Naive B cell (primary cell): ENCODE measurements at regions not wholly inside any gene's neighbourhood (a gene's known extent, or its start where the extent isn't known, plus 50 kb on each side); places are given as distances from the start of the nearest gene placed in this dataset.
"Not testable (repeated sequence)": the region's sequence is repeated elsewhere in the genome, so short reads cannot be mapped to it uniquely, and the experiment has no call there.

Experiments used
- ATAC-seq, 2 donors: fragments of 150-1000 bp; cut with Tn5 transposase; 2 replicates each; pipeline ENCODE4 v1.10.0; 2021; ENCODE audit warnings: low read depth in 2 of 2, mild to moderate bottlenecking in 2 of 2, moderate library complexity in 2 of 2
- DNase-seq: peaks from one replicate; pipeline ENCODE4 v3.0.0; 2022
- H3K27ac Mint-ChIP-seq, 6 donors: one replicate each; pipeline ENCODE4 v1.8.0; 2020 to 2022; ENCODE audit warnings: mild to moderate bottlenecking in 6 of 6, mixed read lengths in 6 of 6, moderate library complexity in 5 of 6, inconsistent platforms in 2 of 6
- H3K27me3 Mint-ChIP-seq, 3 donors: one replicate each; pipeline ENCODE4 v1.8.0; 2021 to 2022; ENCODE audit warnings: mixed read lengths in 3 of 3, mild to moderate bottlenecking in 1 of 3
- H3K36me3 Mint-ChIP-seq, 2 donors: one replicate each; pipeline ENCODE4 v1.8.0; 2020 to 2022; ENCODE audit warnings: mixed read lengths in 2 of 2, inconsistent platforms in 1 of 2, mild to moderate bottlenecking in 1 of 2
- H3K4me1 Mint-ChIP-seq, 3 donors: one replicate each; pipeline ENCODE4 v1.8.0; 2020 to 2022; ENCODE audit warnings: mixed read lengths in 3 of 3, inconsistent platforms in 1 of 3, mild to moderate bottlenecking in 1 of 3, moderate library complexity in 1 of 3
- H3K4me3 Mint-ChIP-seq, 8 donors: one replicate each; pipeline ENCODE4 v1.8.0; 2020 to 2022; ENCODE audit warnings: mild to moderate bottlenecking in 8 of 8, mixed read lengths in 8 of 8, moderate library complexity in 8 of 8, inconsistent platforms in 2 of 8
- H3K9me3 Mint-ChIP-seq, 7 donors: one replicate each; pipeline ENCODE4 v1.8.0; 2020 to 2022; ENCODE audit warnings: mixed read lengths in 7 of 7, mild to moderate bottlenecking in 5 of 7, inconsistent platforms in 2 of 7, moderate library complexity in 1 of 7

DNA sequence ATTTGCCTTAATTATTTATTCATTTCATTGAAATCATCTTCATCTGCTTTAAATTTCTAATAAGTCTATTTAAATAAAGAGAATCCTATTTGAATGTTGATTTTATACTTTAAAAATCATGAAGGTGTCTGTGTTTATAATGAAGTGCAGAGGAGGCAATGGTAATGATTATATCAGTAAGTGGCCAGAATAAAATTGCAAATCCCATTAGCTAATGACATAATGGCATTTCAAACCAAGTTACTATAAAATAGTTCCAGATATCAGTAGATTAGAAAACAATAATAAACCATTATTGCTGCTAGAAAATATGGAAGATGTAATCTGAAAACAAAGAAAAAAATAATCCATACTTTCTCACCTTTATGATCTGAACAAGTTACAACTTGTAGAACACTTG, 647.8 kb upstream of the KLHL1 start:
- no peaks in the 10 kb centered on the region for H3K36me3 Mint-ChIP-seq
- no peaks in the 10 kb centered on the region for H3K4me1 Mint-ChIP-seq
- ATAC-seq (no peak), DNase-seq (no peak)
- H3K4me3 Mint-ChIP-seq: no peak overlapping the region
- H3K27ac Mint-ChIP-seq: no peak overlapping the region
- peaks cover 0 to 1% (median 0%) of the 10 kb centered on the region in 7 donors for H3K9me3 Mint-ChIP-seq
- H3K27me3 Mint-ChIP-seq: no peaks in the 10 kb centered on the region

- no peak for ATAC-seq
- no peak overlapping the region for H3K27ac Mint-ChIP-seq
- no peaks in the 10 kb centered on the region for H3K4me1 Mint-ChIP-seq
- H3K4me3 Mint-ChIP-seq: no peak overlapping the region
- H3K9me3 Mint-ChIP-seq: peaks cover 0 to 1% (median 0%) of the 10 kb centered on the region in 7 donors
- no peaks in the 10 kb centered on the region for H3K27me3 Mint-ChIP-seq
- no peaks in the 10 kb centered on the region for H3K36me3 Mint-ChIP-seq
- DNase-seq: no peak
These were observed 647.2 kb upstream of the KLHL1 start for GRCh38 chr13:70755456-70755855.

DNA sequence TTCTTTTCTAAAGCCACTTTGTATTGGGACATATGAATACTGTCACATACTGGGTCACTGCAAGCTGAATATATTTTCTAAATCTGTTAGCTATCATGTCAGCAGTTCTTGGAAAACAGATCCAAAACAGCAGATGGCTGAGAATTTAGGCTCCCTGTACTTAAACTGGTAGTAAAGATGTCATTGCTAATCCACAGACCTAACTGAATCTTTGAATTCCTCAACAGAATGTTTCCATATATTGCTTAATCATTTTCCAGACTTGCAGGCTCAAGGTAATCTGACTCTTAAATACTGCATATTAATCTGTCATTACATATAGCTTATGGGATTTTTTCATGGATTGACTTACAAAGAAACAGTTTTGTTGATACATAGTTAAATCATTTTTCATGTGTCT, 639.0 kb upstream of the KLHL1 start:
- Mint-ChIP-seq H3K4me1 (no peaks in the 10 kb centered on the region), H3K9me3 (peaks cover 0 to 4% (median 0%) of the 10 kb centered on the region in 7 donors), H3K36me3 (no peaks in the 10 kb centered on the region), H3K27me3 (no peaks in the 10 kb centered on the region), H3K27ac (no peak overlapping the region), H3K4me3 (no peak overlapping the region)
- no peak for DNase-seq
- ATAC-seq: no peak

GRCh38 chr13:70746469-70746868, 638.2 kb upstream of the KLHL1 start:
- not testable (repeated sequence) for ATAC-seq, H3K9me3 Mint-ChIP-seq, H3K27ac Mint-ChIP-seq, H3K36me3 Mint-ChIP-seq, H3K27me3 Mint-ChIP-seq, H3K4me3 Mint-ChIP-seq, DNase-seq, H3K4me1 Mint-ChIP-seq

GRCh38 chr13:70736622-70737317, 628.5 kb upstream of the KLHL1 start:
- Mint-ChIP-seq H3K9me3 (peaks cover 0 to 2% (median 0%) of the 10 kb centered on the region in 7 donors), H3K4me3 (no peak overlapping the region), H3K27ac (no peak overlapping the region), H3K4me1 (no peaks in the 10 kb centered on the region), H3K27me3 (no peaks in the 10 kb centered on the region), H3K36me3 (no peaks in the 10 kb centered on the region)
- no peak for DNase-seq
- ATAC-seq: no peak

GRCh38 chr13:70732611-70733010, 624.4 kb upstream of the KLHL1 start:
- Mint-ChIP-seq H3K27ac (no peak overlapping the region), H3K36me3 (no peaks in the 10 kb centered on the region), H3K27me3 (no peaks in the 10 kb centered on the region), H3K4me3 (no peak overlapping the region), H3K4me1 (no peaks in the 10 kb centered on the region), H3K9me3 (peaks cover 0 to 2% (median 0%) of the 10 kb centered on the region in 7 donors)
- no peak for ATAC-seq
- no peak for DNase-seq

- DNase-seq (no peak), ATAC-seq (no peak)
- Mint-ChIP-seq H3K27ac (no peak overlapping the region), H3K4me3 (no peak overlapping the region), H3K9me3 (peaks cover 0 to 2% (median 0%) of the 10 kb centered on the region in 7 donors), H3K36me3 (no peaks in the 10 kb centered on the region), H3K27me3 (no peaks in the 10 kb centered on the region), H3K4me1 (no peaks in the 10 kb centered on the region)
These were observed 621.1 kb upstream of the KLHL1 start for GRCh38 chr13:70729369-70729768.

DNA sequence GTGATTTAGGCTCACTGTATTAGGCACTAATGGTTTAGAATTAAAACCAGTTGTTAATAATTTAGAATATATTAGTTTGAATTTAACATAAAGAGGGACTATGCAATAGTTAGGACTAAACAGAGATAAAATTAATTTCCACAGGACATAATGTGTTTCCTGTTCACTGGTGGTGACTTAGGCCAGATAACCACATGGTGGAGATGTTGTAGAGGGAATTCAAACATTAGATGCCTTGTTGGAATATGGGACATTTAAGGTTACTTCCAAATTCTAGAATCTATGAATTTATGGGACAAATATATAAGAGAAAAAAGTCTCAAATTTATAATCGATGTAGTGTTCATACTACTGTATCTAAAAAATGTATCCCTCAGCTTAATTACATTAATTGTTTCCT, 615.5 kb upstream of the KLHL1 start:
- H3K4me3 Mint-ChIP-seq: no peak overlapping the region
- no peaks in the 10 kb centered on the region for H3K9me3 Mint-ChIP-seq
- ATAC-seq (no peak), DNase-seq (no peak)
- H3K27ac Mint-ChIP-seq: no peak overlapping the region
- H3K36me3 Mint-ChIP-seq: no peaks in the 10 kb centered on the region
- no peaks in the 10 kb centered on the region for H3K27me3 Mint-ChIP-seq
- H3K4me1 Mint-ChIP-seq: no peaks in the 10 kb centered on the region

DNA sequence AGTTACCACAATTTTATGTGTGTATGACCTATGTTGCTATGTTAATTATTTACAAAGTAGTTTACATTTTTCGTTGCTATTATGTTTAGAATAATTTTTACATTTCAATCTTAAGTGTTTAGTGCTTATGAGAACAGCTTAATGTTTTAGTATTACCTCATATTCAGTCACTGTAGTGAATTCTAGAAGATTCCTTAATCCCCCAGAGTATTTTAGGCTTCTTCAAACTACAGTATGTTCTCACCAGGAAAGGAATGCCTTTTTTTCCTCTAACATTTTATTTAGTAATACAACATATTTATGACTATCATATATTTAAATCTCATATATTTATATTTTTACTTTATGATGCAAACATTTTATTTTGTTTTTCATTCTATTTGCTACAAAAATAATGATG, 612.1 kb upstream of the KLHL1 start:
- DNase-seq (no peak), ATAC-seq (no peak)
- Mint-ChIP-seq H3K27ac (no peak overlapping the region), H3K27me3 (no peaks in the 10 kb centered on the region), H3K4me3 (no peak overlapping the region), H3K4me1 (no peaks in the 10 kb centered on the region), H3K36me3 (no peaks in the 10 kb centered on the region), H3K9me3 (peaks cover 0 to 8% (median under 1%) of the 10 kb centered on the region in 7 donors)

- no peaks in the 10 kb centered on the region for H3K36me3 Mint-ChIP-seq
- peaks cover 0 to 8% (median 2%) of the 10 kb centered on the region in 7 donors for H3K9me3 Mint-ChIP-seq
- no peaks in the 10 kb centered on the region for H3K27me3 Mint-ChIP-seq
- ATAC-seq: no peak
- H3K4me3 Mint-ChIP-seq: no peak overlapping the region
- DNase-seq: no peak
- H3K27ac Mint-ChIP-seq: no peak overlapping the region
- H3K4me1 Mint-ChIP-seq: no peaks in the 10 kb centered on the region
These were observed 606.7 kb upstream of the KLHL1 start for GRCh38 chr13:70714993-70715392.

- Mint-ChIP-seq H3K4me3 (no peak overlapping the region), H3K27me3 (no peaks in the 10 kb centered on the region), H3K9me3 (peaks cover 0 to 5% (median 0%) of the 10 kb centered on the region in 7 donors), H3K4me1 (no peaks in the 10 kb centered on the region), H3K36me3 (no peaks in the 10 kb centered on the region), H3K27ac (no peak overlapping the region)
- DNase-seq: no peak
- no peak for ATAC-seq
These were observed 600.5 kb upstream of the KLHL1 start for GRCh38 chr13:70708775-70709174.

- DNase-seq (no peak), ATAC-seq (no peak)
- Mint-ChIP-seq H3K36me3 (no peaks in the 10 kb centered on the region), H3K4me3 (no peak overlapping the region), H3K27me3 (no peaks in the 10 kb centered on the region), H3K9me3 (peaks cover 0 to 11% (median 2%) of the 10 kb centered on the region in 7 donors), H3K4me1 (no peaks in the 10 kb centered on the region), H3K27ac (no peak overlapping the region)
These were observed 595.5 kb upstream of the KLHL1 start for GRCh38 chr13:70703755-70704154.

GRCh38 chr13:70694996-70695715, 586.9 kb upstream of the KLHL1 start:
- peaks cover 4 to 14% (median 6%) of the 10 kb centered on the region in 7 donors for H3K9me3 Mint-ChIP-seq
- H3K27ac Mint-ChIP-seq: no peak overlapping the region
- no peak overlapping the region for H3K4me3 Mint-ChIP-seq
- DNase-seq (no peak), ATAC-seq (no peak)
- H3K4me1 Mint-ChIP-seq: no peaks in the 10 kb centered on the region
- no peaks in the 10 kb centered on the region for H3K36me3 Mint-ChIP-seq
- H3K27me3 Mint-ChIP-seq: no peaks in the 10 kb centered on the region

GRCh38 chr13:70668983-70669382, 560.7 kb upstream of the KLHL1 start:
- no peaks in the 10 kb centered on the region for H3K27me3 Mint-ChIP-seq
- H3K27ac Mint-ChIP-seq: peak overlapping the region in 1 of 6 donors; percentile 68
- no peaks in the 10 kb centered on the region for H3K4me1 Mint-ChIP-seq
- no peak overlapping the region for H3K4me3 Mint-ChIP-seq
- H3K36me3 Mint-ChIP-seq: no peaks in the 10 kb centered on the region
- ATAC-seq (no peak), DNase-seq (no peak)
- H3K9me3 Mint-ChIP-seq: peaks cover 0 to 1% (median 0%) of the 10 kb centered on the region in 7 donors
